Epithelial cell of esophagus (primary cell): ENCODE measurements at regions not wholly inside any gene's neighbourhood (a gene's known extent, or its start where the extent isn't known, plus 50 kb on each side); places are given as distances from the start of the nearest gene placed in this dataset.
"Not testable (repeated sequence)": the region's sequence is repeated elsewhere in the genome, so short reads cannot be mapped to it uniquely, and the experiment has no call there.

Experiments used
- DNase-seq: peaks from one replicate; pipeline ENCODE4 v3.0.0; 2010; ENCODE audit warnings: low read depth
- H3K4me3 ChIP-seq: 2 replicates; pipeline ENCODE4 v1.5.1; 2011; ENCODE audit warnings: mild to moderate bottlenecking, low read length, control low read depth
- CTCF ChIP-seq: IDR thresholded peaks from 2 replicates; pipeline ENCODE4 v1.5.1; 2011; ENCODE audit warnings: low read depth, mild to moderate bottlenecking, low read length, control low read depth, inconsistent platforms; ENCODE audit not compliant: insufficient read depth; ENCODE audit errors: missing control alignments

GRCh38 chr17:68675723-68676122 lies 74.6 kb upstream of the FAM20A start:
- DNase-seq = no peak
- no peak overlapping the region for H3K4me3 ChIP-seq
- no peak for TF ChIP-seq CTCF

GRCh38 chr17:68674029-68674925 lies 73.1 kb upstream of the FAM20A start:
- no peak for TF ChIP-seq CTCF
- DNase-seq = no peak
- no peak overlapping the region for H3K4me3 ChIP-seq

GRCh38 chr17:68670967-68671693 lies 70.0 kb upstream of the FAM20A start:
- H3K4me3 ChIP-seq = no peak overlapping the region
- no peak for TF ChIP-seq CTCF
- DNase-seq = no peak

- not testable (repeated sequence) for H3K4me3 ChIP-seq, DNase-seq
Measured at GRCh38 chr17:68666438-68666837, 65.3 kb upstream of the FAM20A start.

GRCh38 chr17:68665373-68665772 lies 64.2 kb upstream of the FAM20A start:
- no peak overlapping the region for H3K4me3 ChIP-seq
- no peak for DNase-seq
- no peak for TF ChIP-seq CTCF

GRCh38 chr17:68662479-68662878 lies 61.3 kb upstream of the FAM20A start:
- TF ChIP-seq CTCF = no peak
- H3K4me3 ChIP-seq = no peak overlapping the region
- no peak for DNase-seq

- TF ChIP-seq CTCF = no peak
- no peak for DNase-seq
- H3K4me3 ChIP-seq = no peak overlapping the region
Measured at GRCh38 chr17:68662037-68662432, 60.9 kb upstream of the FAM20A start.
